Mammary epithelial cell (primary cell): ENCODE measurements at regions not wholly inside any gene's neighbourhood (a gene's known extent, or its start where the extent isn't known, plus 50 kb on each side); places are given as distances from the start of the nearest gene placed in this dataset.

Experiments used
- EZH2 ChIP-seq: IDR thresholded peaks from 2 replicates; pipeline ENCODE4 v1.6.1; 2012; ENCODE audit warnings: low read length, inconsistent platforms, borderline replicate concordance
- TF ChIP-seq, protein P1 (sequence below), 2 donors: IDR thresholded peaks in 1 of 2; conservative IDR thresholded peaks in 1 of 2; 2 replicates each; pipeline ENCODE4 v1.5.1; 2011 to 2012; ENCODE audit warnings: inconsistent platforms in 2 of 2, low read length in 2 of 2, mild to moderate bottlenecking in 2 of 2, control low read depth in 1 of 2, low read depth in 1 of 2; ENCODE audit not compliant: insufficient read depth in 1 of 2; ENCODE audit errors: extremely low read depth in 1 of 2

DNA sequence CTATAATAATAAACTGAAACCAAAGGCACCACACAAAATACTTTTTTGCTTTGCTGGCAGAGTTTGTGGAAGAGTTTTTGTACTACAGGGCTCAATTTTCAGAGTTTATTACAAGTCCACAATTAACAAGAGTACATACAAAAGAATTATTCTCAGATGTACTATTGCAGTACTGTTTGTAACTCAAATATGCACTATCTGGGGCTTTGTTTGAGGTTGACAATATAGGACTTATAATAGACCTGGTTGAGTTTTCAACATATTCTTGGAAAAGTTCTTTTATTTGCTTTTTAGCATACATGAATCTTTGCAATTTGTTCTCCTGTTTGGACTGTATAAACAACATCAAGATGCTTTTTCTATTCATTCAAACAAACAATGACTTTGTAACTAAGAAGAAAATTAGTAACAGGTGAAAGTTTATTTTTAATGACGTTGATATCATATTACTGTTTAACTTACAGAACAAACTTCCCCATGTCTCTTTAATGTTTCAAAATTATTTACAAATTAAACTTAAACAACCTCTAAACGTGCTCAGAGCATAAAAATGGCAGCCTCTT, 407.4 kb upstream of the PRICKLE1 start:
- TF ChIP-seq EZH2: no peak
- TF ChIP-seq, protein P1, sequence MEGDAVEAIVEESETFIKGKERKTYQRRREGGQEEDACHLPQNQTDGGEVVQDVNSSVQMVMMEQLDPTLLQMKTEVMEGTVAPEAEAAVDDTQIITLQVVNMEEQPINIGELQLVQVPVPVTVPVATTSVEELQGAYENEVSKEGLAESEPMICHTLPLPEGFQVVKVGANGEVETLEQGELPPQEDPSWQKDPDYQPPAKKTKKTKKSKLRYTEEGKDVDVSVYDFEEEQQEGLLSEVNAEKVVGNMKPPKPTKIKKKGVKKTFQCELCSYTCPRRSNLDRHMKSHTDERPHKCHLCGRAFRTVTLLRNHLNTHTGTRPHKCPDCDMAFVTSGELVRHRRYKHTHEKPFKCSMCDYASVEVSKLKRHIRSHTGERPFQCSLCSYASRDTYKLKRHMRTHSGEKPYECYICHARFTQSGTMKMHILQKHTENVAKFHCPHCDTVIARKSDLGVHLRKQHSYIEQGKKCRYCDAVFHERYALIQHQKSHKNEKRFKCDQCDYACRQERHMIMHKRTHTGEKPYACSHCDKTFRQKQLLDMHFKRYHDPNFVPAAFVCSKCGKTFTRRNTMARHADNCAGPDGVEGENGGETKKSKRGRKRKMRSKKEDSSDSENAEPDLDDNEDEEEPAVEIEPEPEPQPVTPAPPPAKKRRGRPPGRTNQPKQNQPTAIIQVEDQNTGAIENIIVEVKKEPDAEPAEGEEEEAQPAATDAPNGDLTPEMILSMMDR (conservative IDR thresholded peaks at IDR 0.05 in 1 of 2, IDR thresholded peaks at IDR 0.05 in 1 of 2; ENCODE audit: extremely low read depth in 1 of 2, insufficient read depth in 1 of 2, low read depth in 1 of 2, low read length in 2 of 2): no peak
